Inferior parietal cortex (tissue), 1 donor: ENCODE measurements at regions not wholly inside any gene's neighbourhood (a gene's known extent, or its start where the extent isn't known, plus 50 kb on each side); places are given as distances from the start of the nearest gene placed in this dataset.
"Not testable (repeated sequence)": the region's sequence is repeated elsewhere in the genome, so short reads cannot be mapped to it uniquely, and the experiment has no call there.

Experiments
- DNase-seq: peaks from one replicate; pipeline ENCODE4 v3.0.0-alpha.2; 2016; ENCODE audit errors: extremely low spot score

DNA sequence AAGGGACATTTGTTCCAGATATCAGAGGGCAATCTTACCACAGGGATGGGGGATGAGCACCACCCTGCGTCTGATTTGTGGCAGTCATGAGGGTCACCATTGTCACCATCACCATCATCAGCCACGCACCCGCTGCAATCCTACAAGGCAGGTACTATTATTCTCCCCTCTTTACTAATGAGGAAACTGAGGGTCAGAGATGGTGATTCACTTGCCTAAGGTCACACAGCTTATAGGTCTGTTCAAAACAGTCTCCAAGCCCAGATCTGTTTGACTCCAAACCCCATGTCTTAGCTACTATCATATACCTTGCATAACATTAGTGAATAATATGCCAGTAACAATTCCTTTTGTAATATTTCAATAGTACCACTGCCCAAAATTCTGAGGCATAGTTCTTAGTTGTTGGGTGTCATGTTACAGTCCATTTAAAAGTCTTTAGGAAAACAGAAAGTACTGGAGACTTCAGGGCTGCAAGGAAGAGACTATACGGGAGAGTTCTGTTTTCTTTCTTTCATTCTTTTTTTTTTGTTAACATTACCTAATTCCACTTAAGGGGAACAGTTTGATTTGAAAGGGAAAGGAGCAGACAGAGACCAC, 166.4 kb downstream of the C16orf95 start:
- DNase-seq, result no peak

DNA sequence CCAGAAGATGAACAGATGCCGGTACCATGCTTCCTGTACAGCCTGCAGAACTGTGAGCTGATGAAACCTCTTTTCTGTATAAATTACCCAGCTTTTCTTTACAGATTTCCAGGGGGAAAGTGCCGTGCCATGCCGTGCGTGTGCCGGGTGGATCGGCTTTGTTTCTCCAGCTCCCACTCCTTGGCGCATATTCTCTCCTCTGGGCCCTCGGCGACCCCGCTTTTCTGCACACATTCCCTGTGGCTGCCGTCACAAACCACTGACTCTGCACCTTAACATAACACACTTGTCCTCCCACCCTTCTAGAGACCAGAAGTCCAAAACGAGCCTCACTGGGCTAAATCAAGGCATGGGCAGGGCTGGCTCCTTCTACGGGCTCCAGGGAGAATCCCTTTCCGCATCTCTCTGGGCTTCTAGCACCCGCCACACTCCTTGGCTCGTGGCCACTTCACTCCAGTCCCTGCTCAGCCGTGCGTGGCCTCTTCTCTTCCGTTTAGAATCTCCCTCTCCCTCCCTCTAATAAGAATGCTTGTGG, 164.9 kb downstream of the C16orf95 start:
- DNase-seq, result no peak

DNA sequence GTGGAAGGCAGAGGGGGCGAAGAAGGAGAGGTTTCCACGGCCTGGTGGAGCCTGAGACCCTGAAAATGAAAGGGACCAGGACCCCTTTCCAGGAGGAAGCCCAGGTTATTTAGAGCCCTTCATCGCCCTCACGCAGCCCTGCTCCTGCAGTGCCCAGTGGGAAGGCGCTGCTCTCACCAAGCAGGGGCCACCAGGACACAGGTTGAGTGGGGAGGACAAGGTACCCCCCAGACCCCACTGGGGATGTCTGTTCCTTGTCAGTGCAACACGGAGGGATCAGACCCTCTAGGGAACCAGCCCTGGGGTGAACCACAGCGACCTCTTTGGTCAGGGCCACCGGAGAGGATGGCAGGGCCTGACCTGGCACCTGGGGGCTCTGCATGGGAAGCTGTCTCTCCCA, 163.9 kb downstream of the C16orf95 start:
- no peak for DNase-seq

DNA sequence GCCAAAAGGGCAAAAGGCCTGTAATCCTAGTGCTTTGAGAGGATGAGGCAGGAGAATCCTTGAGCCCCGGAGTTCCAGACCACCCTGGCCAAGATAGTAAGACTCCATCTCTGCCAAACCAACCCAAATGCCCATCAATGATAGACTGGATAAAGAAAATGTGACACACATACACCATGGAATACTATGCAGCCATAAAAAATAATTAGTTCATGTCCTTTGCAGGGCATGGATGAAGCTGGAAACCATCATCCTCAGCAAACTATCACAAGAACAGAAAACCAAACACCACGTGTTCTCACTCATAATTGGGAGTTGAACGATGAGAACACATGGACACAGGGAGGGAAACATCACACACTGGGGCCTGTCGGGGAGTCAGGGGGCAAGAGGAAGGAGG, 161.9 kb downstream of the C16orf95 start:
- not testable (repeated sequence) for DNase-seq

DNA sequence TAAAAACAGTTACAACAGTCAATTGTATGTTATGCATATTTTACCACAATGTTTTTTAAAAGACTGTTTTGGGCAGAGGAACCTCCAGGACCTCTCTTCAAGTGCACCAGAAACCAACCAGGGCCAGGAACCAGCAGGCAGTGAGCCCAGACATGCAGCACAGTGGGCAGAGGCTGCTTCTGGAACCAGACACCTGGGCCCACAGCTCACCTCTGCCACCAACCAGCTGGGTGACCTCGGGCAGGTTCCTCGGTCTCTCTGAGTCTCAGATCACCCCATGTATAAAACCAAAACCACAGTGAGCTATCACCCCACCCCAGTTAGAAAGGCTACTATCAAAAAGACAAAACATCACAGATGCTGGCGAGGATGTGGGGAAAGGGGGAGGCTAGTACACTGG, 161.0 kb downstream of the C16orf95 start:
- DNase-seq, result no peak

DNA sequence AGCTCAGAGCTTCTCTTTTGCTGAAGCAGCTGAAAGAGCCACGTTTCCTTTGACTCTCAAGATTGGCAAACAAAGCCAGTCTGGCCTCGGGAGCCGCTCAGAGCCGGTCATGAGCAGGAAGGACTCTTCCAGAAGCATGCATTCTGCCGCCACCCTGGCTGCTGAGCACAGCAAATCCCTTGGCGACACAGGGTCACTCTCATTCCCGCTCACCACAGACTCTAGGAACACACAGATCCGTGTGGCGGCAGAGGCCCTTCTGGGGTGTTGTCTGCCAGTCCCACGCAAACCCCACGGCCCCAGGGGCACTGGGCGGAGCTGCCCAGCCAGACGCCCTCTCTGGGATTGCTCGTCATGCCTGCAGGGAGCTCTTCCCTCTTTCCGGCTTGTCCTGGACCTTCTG, 157.0 kb downstream of the C16orf95 start:
- no peak for DNase-seq

DNA sequence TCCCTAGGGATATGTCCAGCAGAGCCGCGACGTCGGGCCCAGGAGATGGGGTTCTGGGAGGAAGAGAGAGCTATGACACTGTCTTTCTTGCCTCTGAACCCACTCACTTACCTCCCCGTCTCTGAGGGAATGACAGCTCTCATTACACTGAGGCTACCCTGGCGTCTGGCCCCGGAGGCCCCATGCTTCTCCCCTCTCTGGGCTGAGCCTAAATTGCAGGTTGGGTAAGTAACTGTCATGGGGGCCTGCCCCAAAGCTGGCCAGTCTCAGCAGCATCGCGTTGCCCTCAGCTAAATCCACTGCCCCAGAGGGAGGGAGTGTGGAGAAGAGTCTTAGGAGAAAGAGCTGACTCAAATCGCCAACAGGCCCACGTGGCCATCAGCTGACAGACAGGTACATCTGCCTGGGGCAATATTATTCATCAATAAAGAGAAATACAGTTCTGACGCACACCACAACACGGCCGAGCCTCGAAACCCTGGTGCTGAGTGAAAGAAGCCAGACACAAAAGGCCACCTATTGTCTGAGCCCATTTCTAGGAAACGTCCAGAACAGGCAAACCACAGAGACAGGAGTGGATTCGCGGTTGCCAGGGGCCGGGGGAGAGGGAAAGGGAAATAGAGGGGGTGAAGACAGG, 156.4 kb downstream of the C16orf95 start:
- no peak for DNase-seq

DNA sequence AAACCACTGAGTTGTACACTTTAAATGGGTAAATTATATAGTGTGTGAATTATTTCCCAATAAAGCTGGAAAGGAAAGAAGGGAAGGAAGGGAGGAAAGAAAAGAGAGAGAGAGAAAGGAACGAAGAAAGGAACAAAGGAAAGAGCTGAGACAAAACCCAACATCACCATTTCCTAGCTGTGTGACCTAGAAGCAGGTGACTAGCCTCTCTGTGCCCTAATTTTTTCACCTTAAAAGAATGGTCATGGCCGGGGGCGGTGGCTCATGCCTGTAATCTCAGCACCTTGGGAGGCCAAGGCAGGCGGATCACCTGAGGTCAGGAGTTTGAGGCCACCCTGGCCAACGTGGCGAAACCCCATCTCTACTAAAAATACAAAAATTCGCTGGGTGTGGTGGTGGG, 155.8 kb downstream of the C16orf95 start:
- DNase-seq, result not testable (repeated sequence)

DNA sequence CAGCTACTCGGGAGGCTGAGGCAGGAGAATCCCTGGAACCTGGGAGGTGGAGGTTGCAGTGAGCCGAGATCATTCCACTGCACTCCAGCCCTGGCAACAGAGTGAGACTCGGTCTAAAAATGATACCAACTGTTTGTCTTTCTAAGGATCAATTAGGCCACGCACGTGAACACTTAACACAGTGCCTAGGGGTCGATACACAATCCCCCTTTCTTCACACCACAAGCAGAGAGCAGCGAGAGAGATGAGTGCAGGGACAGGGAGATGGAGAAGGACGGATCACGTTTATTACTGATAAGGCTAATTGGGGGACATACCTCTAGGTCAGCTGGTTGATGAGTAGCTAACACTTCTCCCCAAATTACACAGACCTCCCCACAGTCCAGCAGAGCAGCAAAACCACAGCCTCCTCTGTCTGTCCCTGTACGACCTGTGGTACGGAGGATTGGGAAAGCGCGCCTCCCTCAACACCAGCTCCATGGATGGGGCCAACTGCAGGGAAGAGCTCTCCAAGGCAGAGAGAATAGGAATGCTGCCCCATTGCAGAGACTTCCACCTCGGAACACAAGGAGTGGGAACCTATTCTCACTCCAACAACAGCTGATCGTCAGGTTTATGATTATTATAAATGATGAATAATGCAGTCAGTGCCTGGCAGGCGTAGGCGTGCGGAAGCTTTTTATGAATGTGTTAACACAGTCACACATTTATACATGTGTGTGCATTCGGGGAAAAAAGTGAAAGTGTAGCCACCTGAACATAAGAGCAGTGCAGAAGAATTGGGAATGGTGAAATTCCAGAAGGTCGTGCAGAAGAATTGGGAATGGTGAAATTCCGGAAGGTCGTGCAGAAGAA, 155.1 kb downstream of the C16orf95 start:
- DNase-seq, result no peak

DNA sequence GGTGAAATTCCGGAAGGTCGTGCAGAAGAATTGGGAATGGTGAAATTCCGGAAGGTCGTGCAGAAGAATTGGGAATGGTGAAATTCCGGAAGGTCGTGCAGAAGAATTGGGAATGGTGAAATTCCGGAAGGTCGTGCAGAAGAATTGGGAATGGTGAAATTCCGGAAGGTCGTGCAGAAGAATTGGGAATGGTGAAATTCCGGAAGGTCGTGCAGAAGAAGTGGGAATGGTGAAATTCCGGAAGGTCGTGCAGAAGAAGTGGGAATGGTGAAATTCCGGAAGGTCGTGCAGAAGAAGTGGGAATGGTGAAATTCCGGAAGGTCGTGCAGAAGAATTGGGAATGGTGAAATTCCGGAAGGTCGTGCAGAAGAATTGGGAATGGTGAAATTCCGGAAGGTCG, 154.4 kb downstream of the C16orf95 start:
- not testable (repeated sequence) for DNase-seq

DNA sequence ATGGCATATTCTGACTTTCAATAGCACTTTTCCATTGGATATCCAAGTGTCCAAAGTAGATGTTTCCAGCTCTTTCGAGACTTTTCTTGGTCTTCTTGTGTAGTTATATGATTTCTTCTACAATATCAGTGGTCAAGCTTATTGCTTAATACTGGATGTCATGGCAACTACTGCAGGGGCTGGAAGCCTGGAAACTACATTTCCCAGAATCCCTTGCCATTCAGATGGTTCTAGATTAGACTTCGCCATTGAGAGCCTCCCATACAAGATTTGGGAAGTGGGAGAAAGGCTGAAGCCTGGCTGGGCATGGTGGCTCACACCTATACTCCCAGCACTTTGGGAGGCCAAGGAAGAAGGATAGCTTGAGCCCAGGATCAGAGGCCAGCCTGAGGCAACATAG, 153.6 kb downstream of the C16orf95 start:
- no peak for DNase-seq

DNA sequence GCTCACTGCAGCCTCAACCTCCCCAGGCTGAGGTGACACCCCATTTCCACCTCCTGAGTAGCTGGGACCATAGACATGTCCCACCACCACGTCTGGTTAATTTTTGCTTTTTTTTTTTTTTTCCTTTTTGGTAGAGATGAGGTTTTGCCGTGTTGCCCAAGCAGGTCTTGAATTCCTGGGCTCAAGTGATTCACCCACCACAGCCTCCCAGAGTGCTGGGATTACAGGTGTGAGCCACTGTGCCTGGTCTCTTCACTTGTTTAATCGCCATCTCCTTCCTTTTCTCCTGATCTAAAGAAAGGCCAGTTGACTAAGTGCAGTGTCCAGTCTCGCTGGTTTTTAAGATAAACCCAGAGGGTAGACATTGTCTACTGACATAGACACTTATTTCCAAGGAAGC, 152.0 kb downstream of the C16orf95 start:
- DNase-seq, result no peak

DNA sequence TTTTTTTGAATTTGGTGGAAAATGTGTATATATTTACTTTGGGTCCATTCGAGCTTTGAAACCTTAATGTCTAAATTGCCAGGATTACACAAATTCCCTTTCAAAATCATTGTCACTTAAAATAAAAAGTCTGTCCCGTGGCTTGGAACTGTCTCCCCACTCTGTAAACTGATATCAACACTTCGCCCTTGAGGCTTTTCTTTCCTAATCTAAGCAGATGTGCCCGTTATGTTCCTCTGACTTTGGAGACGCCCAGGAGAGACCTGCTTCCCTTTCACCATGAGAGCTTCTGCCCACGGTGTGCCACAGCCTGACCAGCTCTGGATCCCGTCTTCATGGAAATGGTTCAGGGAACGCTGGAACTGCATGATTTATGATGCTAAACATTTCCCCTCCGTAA, 151.3 kb downstream of the C16orf95 start:
- no peak for DNase-seq

DNA sequence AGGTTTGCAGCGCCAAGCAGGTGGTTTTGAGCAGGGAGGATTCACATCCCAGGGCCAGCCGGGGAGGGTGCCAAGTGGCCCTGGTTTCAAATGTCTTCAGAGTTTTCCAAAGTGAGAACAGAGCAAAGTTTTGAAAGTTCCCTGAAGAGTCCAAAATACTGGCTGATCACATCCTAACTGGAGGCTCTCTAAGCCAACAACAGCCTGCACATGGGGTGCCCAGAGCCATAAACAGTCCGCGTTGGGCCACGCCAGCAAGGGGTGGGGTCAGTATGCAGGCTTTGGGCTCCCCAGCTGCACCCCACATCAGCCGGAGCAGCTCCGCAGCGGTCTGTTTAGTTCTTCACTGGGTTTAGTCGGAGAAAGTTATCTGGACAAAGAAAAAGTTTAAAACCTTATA, 150.9 kb downstream of the C16orf95 start:
- no peak for DNase-seq

DNA sequence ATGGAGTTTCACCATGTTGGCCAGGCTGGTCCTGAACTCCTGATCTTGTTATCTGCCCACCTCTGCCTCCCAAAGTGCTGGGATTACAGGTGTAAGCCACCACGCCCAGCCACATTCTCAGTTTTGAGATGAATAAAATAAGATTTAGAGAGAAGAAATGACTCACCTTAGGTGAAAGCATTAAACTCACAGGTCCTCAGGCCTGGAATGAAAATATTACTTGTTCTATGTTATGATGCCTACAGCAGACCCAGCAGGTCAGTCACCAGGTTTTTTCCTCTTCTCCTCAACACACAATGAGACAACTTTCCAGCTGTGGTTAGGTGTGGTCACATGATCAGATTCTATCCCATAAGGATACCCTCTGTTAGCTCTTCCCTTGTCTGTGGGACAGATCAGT, 150.3 kb downstream of the C16orf95 start:
- DNase-seq, result no peak

DNA sequence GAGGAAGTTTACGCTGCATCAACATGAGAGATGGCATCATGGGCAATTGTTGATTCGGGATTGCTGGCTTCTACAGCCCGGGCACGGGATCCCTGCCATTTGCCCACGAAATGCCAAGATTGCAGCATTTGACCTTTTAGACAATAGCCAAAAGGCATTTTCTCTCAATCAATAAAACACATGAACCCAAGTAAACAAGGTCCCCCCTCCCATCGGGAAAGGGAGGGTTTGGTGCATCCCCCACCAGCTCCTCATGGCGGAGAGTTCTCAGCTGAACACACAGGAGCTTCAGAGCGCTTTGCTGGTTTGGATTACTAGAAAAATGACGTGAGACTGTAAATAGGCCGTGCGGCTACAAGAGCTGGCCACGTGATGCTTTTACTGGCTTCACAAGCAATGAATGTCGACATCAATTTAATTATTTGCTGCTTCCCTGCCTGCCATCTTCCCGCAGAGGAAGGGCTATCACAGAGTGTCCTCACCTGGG, 147.6 kb downstream of the C16orf95 start:
- DNase-seq, result no peak

DNA sequence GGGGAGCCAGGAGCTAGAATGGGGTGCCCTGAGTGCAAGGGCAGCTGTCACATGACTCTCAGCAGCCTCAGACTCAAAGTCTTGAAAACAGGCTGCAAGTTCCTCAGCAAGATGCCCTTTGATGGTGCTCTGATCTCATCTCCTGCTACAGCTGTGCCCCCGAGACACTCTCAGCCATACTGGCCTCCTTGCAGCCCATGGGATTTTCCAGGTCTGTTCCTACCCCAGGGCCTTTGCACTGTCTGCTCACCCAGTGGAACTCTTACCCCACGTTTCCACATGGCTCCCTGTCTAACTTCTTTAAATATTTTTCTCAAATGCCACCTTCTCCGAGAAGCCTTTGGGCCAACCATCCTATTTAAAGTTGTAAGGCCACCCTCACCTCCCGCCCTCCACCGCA, 146.9 kb downstream of the C16orf95 start:
- DNase-seq, result no peak

DNA sequence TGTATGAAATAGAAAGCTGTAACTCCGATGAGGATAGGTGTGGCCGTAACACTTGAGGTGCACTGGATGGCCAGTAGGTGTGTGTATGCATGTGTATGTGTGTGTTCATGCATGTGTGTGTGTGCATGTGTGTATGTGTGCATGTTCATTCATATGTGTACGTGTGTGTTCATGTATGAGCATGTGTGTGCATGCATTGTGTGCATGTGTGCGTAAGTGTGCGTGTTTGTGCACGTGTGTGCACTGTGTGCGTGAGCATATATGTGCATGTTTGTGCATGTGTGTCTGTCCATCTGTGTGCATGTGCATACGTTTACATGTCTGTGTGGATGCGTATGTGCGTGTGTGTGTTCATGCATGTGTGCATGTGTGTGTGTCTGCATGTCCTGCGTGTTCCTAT, 145.5 kb downstream of the C16orf95 start:
- no peak for DNase-seq

DNA sequence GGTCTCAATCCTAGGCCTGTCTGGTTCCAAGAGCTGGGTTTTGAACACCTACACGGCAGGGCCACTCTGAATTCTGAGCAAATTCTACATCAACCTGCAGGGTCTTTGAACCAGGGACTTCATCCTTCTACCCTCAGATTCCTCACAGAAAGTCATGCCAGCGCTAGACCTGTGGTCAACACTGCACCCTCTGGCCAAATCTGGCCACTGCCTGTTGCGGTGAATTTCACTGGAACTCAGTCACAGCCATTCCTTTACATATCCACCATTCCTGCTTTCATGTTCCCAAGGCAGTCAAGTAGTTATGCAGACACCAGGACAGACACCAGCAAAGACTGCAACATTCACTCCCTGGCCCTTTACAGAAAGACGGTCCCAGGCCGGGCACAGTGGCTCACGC, 144.6 kb downstream of the C16orf95 start:
- no peak for DNase-seq

DNA sequence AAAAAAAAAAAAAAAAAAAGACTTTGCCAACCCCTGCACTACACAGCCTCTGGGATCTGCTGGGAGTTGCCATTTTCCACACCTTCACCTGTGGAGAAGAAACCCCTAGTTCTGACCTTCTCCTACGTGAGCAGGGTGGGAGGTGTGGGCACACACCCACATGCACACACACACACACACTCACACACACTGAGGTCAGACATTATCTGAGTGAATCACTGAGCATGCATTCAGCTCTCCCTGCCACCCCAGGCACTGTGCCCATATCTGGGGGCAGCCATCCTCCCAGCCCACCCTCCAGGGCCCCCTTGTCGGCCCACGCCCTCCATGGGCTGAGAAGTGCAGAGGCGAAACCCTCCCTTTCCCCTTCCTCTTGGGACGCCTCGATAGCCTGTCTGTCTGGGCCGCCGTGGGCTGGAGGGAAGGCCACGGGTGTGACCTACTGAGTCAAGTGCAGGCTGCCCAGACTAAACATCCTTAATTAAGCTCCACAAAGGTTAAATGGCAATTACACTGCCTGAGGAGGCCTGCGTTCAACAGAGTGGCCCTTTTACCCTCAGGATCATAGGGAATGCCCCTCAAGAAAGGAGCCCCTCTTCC, 143.8 kb downstream of the C16orf95 start:
- DNase-seq, result no peak

DNA sequence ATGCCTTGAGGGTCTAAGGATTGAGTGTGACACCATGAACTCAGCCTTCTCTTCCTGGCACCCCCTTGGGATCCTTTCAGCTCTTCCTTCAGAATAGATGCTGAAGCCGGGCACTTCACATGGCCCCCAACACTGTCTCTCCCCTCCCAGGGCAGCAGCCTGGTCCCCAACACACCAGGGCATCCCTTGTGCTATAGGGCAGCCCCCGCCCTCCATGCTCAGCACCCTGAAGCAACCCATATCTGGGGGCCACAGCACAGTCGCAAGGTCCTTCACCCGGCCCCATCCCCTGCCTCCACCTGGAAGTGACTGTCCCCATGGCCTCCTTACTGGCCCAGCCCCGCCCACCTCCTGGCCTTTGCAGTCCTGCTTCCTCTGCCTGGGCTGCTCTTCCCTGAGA, 143.1 kb downstream of the C16orf95 start:
- DNase-seq, result no peak

DNA sequence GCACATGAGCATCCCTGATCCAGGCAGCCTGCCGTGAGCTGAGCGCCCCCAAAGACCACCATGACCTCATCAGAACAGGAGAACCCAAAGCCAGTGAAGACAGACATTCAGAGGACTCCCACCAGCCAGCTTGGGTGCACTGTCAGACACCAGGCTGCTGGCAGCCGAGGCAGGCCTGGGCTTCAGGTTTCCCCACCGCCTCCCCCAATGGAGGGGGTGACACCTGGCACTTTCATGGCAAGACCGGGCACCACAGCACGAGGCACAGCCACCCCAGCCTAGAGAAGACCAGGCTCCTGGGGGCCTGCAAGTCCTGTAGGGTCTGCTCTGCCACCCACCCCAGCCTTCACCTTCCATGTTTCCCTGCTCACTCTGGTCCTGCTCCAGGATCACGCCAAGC, 140.5 kb downstream of the C16orf95 start:
- DNase-seq, result no peak
